LNCaP clone FGC (cell line): ENCODE measurements at regions not wholly inside any gene's neighbourhood (a gene's known extent, or its start where the extent isn't known, plus 50 kb on each side); places are given as distances from the start of the nearest gene placed in this dataset.
"Not testable (repeated sequence)": the region's sequence is repeated elsewhere in the genome, so short reads cannot be mapped to it uniquely, and the experiment has no call there.

Source experiments
- DNase-seq: peaks from one replicate; pipeline ENCODE4 v3.0.0-alpha.2; 2011; ENCODE audit warnings: low read depth
- H3K4me3 ChIP-seq: 2 replicates; pipeline ENCODE4 v1.5.1; 2011; ENCODE audit warnings: mild to moderate bottlenecking, low read depth, low read length, control low read depth
- CTCF ChIP-seq: IDR thresholded peaks from 2 replicates; pipeline ENCODE4 v1.5.1; 2012; ENCODE audit warnings: mild to moderate bottlenecking; ENCODE audit not compliant: control insufficient read depth, insufficient read depth; ENCODE audit errors: extremely low read depth

- no peak for DNase-seq
- no peak overlapping the region for H3K4me3 ChIP-seq
- TF ChIP-seq CTCF = no peak
Observed at GRCh38 chr13:112158961-112159360, 92.0 kb downstream of the SOX1 start.

GRCh38 chr13:112159575-112160547 is 92.9 kb downstream of the SOX1 start:
- H3K4me3 ChIP-seq = no peak overlapping the region
- DNase-seq = no peak
- no peak for TF ChIP-seq CTCF

- DNase-seq = no peak
- TF ChIP-seq CTCF = no peak
- H3K4me3 ChIP-seq = no peak overlapping the region
Observed at GRCh38 chr13:112160558-112160957, 93.6 kb downstream of the SOX1 start.

- TF ChIP-seq CTCF = no peak
- DNase-seq = no peak
- no peak overlapping the region for H3K4me3 ChIP-seq
Observed at GRCh38 chr13:112161521-112162301, 94.8 kb downstream of the SOX1 start.

GRCh38 chr13:112163691-112164660 is 97.0 kb downstream of the SOX1 start:
- not testable (repeated sequence) for DNase-seq, H3K4me3 ChIP-seq

GRCh38 chr13:112165712-112166111 is 98.8 kb downstream of the SOX1 start:
- no peak overlapping the region for H3K4me3 ChIP-seq
- no peak for DNase-seq
- no peak for TF ChIP-seq CTCF

- TF ChIP-seq CTCF = no peak
- no peak for DNase-seq
Observed at GRCh38 chr13:112168761-112169160, 101.8 kb downstream of the SOX1 start.

More at GRCh38 chr13:112168761-112169160, 101.8 kb downstream of the SOX1 start:
- H3K4me3 ChIP-seq = no peak overlapping the region
